Chondrocyte (in vitro differentiated cells): ENCODE measurements at regions not wholly inside any gene's neighbourhood (a gene's known extent, or its start where the extent isn't known, plus 50 kb on each side); places are given as distances from the start of the nearest gene placed in this dataset.

Source experiments
- DNase-seq: peaks from one replicate; pipeline ENCODE4 v3.0.0; 2021; ENCODE audit warnings: mixed read lengths, low spot score
- H3K27ac Mint-ChIP-seq: one replicate; pipeline ENCODE4 v1.8.0; 2021; ENCODE audit warnings: mild to moderate bottlenecking, moderate library complexity, mixed read lengths; ENCODE audit not compliant: unreplicated experiment
- H3K27me3 Mint-ChIP-seq: 2 replicates; pipeline ENCODE4 v1.8.0; 2021; ENCODE audit warnings: low read depth, mixed read lengths
- H3K36me3 Mint-ChIP-seq: 2 replicates; pipeline ENCODE4 v1.8.0; 2021; ENCODE audit warnings: low read depth, mixed read lengths
- H3K4me1 Mint-ChIP-seq: 2 replicates; pipeline ENCODE4 v1.8.0; 2021; ENCODE audit warnings: low read depth, mild to moderate bottlenecking, mixed read lengths
- H3K4me3 Mint-ChIP-seq: one replicate; pipeline ENCODE4 v1.8.0; 2021; ENCODE audit warnings: mild to moderate bottlenecking, moderate library complexity, mixed read lengths; ENCODE audit not compliant: unreplicated experiment
- H3K9me3 Mint-ChIP-seq: 2 replicates; pipeline ENCODE4 v1.8.0; 2021; ENCODE audit warnings: low read depth, mixed read lengths
- TF ChIP-seq, protein P1 (sequence below): fragments of 200-600 bp; sonication (generic); IDR thresholded peaks from 2 replicates; pipeline ENCODE4 v1.5.0; 2021; ENCODE audit warnings: antibody characterized with exemption, mild to moderate bottlenecking, moderate library complexity

DNA sequence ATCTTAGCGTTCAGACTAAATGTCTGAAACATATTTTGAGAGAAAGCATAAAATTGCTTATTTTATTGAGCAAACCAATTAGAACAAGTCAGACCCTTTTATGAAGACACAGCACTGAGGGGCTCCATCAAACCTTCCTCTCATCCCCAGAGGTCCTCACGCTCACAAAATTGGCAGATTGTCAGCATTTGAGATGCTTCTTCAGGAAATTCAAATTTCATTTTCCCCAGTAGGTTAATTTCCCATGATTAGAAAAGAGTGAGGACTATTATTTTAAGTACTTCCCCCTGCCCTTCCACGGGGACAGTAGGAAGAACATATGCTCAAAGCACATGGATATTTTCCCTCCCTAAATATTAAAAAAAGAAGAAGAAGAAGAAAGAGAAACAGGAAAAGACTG, 851.8 kb downstream of the BRD1 start:
- Mint-ChIP-seq H3K27ac (no peak overlapping the region), H3K9me3 (peaks cover 3% of the 10 kb centered on the region), H3K27me3 (peaks cover 34% of the 10 kb centered on the region), H3K4me1 (no peaks in the 10 kb centered on the region), H3K36me3 (no peaks in the 10 kb centered on the region), H3K4me3 (no peak overlapping the region)
- no peak for DNase-seq
- TF ChIP-seq, protein P1, sequence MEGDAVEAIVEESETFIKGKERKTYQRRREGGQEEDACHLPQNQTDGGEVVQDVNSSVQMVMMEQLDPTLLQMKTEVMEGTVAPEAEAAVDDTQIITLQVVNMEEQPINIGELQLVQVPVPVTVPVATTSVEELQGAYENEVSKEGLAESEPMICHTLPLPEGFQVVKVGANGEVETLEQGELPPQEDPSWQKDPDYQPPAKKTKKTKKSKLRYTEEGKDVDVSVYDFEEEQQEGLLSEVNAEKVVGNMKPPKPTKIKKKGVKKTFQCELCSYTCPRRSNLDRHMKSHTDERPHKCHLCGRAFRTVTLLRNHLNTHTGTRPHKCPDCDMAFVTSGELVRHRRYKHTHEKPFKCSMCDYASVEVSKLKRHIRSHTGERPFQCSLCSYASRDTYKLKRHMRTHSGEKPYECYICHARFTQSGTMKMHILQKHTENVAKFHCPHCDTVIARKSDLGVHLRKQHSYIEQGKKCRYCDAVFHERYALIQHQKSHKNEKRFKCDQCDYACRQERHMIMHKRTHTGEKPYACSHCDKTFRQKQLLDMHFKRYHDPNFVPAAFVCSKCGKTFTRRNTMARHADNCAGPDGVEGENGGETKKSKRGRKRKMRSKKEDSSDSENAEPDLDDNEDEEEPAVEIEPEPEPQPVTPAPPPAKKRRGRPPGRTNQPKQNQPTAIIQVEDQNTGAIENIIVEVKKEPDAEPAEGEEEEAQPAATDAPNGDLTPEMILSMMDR = no peak

DNA sequence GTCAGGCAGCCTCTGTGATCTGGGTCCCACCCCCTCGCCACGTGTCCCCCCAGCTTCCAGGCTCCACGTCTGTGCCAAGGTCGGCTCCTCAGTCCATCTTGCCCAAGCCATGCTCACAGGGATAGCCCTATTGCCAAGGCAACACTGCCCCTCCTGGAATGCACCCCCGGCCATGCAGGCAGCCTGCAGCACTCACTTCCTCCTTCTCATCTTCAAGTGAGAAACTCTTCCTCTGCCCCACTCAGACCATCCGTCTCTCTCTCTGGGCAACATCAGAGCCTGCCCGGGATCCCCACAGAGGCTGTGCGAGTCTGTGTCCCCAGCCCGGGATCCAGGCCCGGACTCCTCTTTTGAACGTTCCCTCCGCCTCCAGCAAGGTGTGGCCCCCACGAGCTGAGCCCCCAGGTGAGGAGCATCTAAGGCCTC, 852.3 kb downstream of the BRD1 start:
- peaks cover 32% of the 10 kb centered on the region for H3K27me3 Mint-ChIP-seq
- no peaks in the 10 kb centered on the region for H3K36me3 Mint-ChIP-seq
- no peak overlapping the region for H3K4me3 Mint-ChIP-seq
- DNase-seq = no peak
- no peak overlapping the region for H3K27ac Mint-ChIP-seq
- H3K4me1 Mint-ChIP-seq = no peaks in the 10 kb centered on the region
- TF ChIP-seq, protein P1 = no peak
- H3K9me3 Mint-ChIP-seq = peaks cover 3% of the 10 kb centered on the region

DNA sequence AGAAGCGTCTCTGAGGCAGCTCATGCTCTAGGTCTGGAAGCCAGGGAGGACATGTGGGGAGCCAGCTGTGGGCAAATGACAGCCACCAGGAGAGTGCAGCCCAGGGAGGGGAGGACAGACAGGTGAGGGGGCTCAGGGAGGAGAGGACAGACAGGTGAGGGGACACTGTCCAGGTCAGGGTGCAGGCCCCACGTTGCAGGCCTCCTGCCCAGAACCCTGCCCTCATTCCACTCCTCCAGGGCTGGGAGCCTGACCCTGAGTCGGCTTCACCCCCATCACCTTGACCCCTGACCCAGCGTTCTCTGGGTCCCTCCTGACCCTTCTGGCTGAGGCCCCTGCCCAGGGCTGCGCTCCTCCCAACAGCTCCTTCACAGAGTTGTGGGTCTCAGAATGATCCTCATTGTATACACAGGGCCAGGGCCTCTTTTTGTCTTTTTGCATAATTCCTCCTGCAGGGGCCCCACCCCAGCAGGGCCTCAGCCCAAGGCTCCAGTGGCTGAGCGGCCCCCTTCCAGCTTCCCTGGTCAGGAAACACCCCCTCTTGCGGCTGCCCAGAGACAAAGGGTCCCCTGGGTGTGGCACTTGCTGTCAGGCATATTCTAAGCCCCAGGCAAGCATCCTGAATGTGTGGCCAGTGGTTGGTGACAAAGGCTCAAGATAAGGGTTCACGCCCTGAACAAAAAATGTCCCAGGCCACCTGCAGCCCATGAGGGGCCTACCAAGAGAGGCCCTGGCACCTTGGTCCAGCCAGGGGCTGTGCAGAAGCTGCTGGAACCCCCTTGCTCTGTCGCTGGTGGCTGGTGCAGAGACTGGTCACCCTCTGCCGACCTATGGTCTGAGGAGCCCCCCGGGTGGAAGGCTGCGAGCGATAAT, 853.0 kb downstream of the BRD1 start:
- TF ChIP-seq, protein P1 = no peak
- peaks cover 28% of the 10 kb centered on the region for H3K27me3 Mint-ChIP-seq
- H3K27ac Mint-ChIP-seq = no peak overlapping the region

DNA sequence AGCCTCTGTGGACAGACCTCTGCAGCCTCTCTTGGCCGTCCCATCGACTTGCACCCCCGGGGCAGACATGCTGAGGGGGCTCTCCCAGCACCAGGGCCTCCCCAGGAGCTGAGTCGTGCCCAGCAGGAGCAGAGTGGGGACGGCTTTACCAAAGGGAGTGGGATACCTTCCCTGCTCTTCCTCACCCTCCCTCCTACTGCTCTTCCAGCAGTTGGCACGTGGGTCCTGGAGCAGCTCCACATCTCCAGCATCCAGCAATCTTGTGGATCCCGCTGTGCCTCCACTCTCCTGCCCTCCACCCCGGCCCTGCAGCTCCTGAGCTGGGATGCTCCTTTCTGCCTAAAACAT, 854.0 kb downstream of the BRD1 start:
- TF ChIP-seq, protein P1 = no peak

More for the DNA sequence above, 853.0 kb downstream of the BRD1 start:
- Mint-ChIP-seq H3K9me3 (peaks cover 3% of the 10 kb centered on the region), H3K4me1 (no peaks in the 10 kb centered on the region), H3K4me3 (no peak overlapping the region), H3K36me3 (no peaks in the 10 kb centered on the region)
- DNase-seq = no peak

DNA sequence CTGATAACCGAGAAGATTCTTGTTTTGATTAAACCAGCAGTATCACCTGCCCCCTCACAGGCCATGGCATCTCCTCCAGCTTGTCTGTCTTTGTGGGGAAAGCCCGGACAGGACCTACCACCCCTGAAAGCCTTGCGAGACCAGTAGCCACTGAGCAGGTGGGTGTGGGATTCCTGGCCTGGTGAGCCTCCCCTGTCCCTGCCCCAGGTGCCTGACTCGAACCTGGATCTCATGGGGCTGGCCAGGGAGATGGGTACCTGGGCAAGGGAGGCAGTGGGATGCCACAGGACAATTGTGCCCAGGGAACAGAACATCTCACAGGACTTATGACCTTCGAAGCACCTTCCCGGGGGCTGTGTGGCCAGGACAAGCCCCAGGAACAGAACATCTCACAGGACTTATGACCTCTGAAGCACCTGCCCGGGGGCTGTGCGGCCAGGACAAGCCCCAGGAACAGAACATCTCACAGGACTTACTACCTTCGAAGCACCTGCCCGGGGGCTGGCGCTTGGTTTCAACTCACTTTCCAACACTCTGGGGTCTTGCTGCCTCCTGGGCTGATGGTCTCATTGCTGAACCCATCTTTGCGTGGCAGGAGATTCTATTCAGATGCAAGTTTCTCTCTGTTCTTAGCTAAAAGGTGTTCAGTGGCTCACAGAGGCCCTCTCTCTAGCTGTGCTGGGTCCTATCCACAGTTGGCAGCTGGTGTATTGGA, 854.5 kb downstream of the BRD1 start:
- H3K27ac Mint-ChIP-seq = no peak overlapping the region
- DNase-seq = no peak
- no peaks in the 10 kb centered on the region for H3K9me3 Mint-ChIP-seq
- no peak overlapping the region for H3K4me3 Mint-ChIP-seq
- no peaks in the 10 kb centered on the region for H3K4me1 Mint-ChIP-seq
- H3K27me3 Mint-ChIP-seq = peaks cover 26% of the 10 kb centered on the region
- TF ChIP-seq, protein P1 = no peak
- H3K36me3 Mint-ChIP-seq = no peaks in the 10 kb centered on the region

More for the DNA sequence above, 854.0 kb downstream of the BRD1 start:
- H3K27ac Mint-ChIP-seq = no peak overlapping the region
- DNase-seq = no peak
- no peak overlapping the region for H3K4me3 Mint-ChIP-seq
- no peaks in the 10 kb centered on the region for H3K36me3 Mint-ChIP-seq
- H3K9me3 Mint-ChIP-seq = peaks cover under 1% of the 10 kb centered on the region
- no peaks in the 10 kb centered on the region for H3K4me1 Mint-ChIP-seq
- H3K27me3 Mint-ChIP-seq = peaks cover 26% of the 10 kb centered on the region
